Endodermal cell (in vitro differentiated cells): ENCODE measurements at regions not wholly inside any gene's neighbourhood (a gene's known extent, or its start where the extent isn't known, plus 50 kb on each side); places are given as distances from the start of the nearest gene placed in this dataset.
A peak's percentile ranks its signal among the peaks of the same experiment; 100 is the strongest.

Source experiments
- DNase-seq: peaks from one replicate; pipeline ENCODE4 v3.0.0-alpha.2; 2017
- H3K27ac ChIP-seq: 2 replicates; pipeline ENCODE4 v1.5.1; 2013; ENCODE audit warnings: mild to moderate bottlenecking, low read depth, low read length, moderate library complexity
- H3K27me3 ChIP-seq: 2 replicates; pipeline ENCODE4 v1.6.1; 2013; ENCODE audit warnings: mild to moderate bottlenecking, low read length, moderate library complexity; ENCODE audit not compliant: insufficient read depth, control insufficient read depth, poor library complexity, severe bottlenecking
- H3K36me3 ChIP-seq: 2 replicates; pipeline ENCODE4 v1.7.0; 2013; ENCODE audit warnings: mild to moderate bottlenecking, low read length, moderate library complexity; ENCODE audit not compliant: control insufficient read depth, insufficient read depth
- H3K4me1 ChIP-seq: one replicate; pipeline ENCODE4 v1.7.0; 2013; ENCODE audit warnings: low read length; ENCODE audit not compliant: control insufficient read depth, insufficient read depth
- H3K4me3 ChIP-seq: 2 replicates; pipeline ENCODE4 v1.5.1; 2013; ENCODE audit warnings: mild to moderate bottlenecking, low read length, moderate library complexity
- H3K9ac ChIP-seq: 2 replicates; pipeline ENCODE4 v1.6.1; 2013; ENCODE audit warnings: mild to moderate bottlenecking, low read length, moderate library complexity; ENCODE audit not compliant: poor library complexity, severe bottlenecking; ENCODE audit errors: extremely low read depth
- H3K9me3 ChIP-seq: 2 replicates; pipeline ENCODE4 v1.6.1; 2013; ENCODE audit warnings: mild to moderate bottlenecking, low read length, moderate library complexity; ENCODE audit not compliant: control insufficient read depth
- H3K27ac Mint-ChIP-seq: 2 replicates; pipeline ENCODE4 v1.8.0; 2020; ENCODE audit warnings: mixed read lengths
- H3K27me3 Mint-ChIP-seq: 2 replicates; pipeline ENCODE4 v1.8.0; 2021; ENCODE audit warnings: mild to moderate bottlenecking, mixed read lengths; ENCODE audit not compliant: insufficient read depth
- H3K36me3 Mint-ChIP-seq: 2 replicates; pipeline ENCODE4 v1.8.0; 2020; ENCODE audit warnings: low read depth, mixed read lengths
- H3K4me1 Mint-ChIP-seq: 2 replicates; pipeline ENCODE4 v1.8.0; 2020; ENCODE audit warnings: mixed read lengths
- H3K4me3 Mint-ChIP-seq: 2 replicates; pipeline ENCODE4 v1.8.0; 2020; ENCODE audit warnings: mild to moderate bottlenecking, moderate library complexity, mixed read lengths
- H3K9me3 Mint-ChIP-seq: 2 replicates; pipeline ENCODE4 v1.8.0; 2020; ENCODE audit warnings: mild to moderate bottlenecking, mixed read lengths
- WGBS, 2 experiments: methylation state at CpG; one replicate each; pipeline versions ENCODE4 v1.1.5 to v1.1.7; 2013; ENCODE audit warnings: missing lambda C conversion rate in 2 of 2, mixed read lengths in 1 of 2; ENCODE audit not compliant: insufficient coverage in 1 of 2, insufficient read length in 1 of 2; 5-methylcytosine and 5-hydroxymethylcytosine counted together
- TF ChIP-seq, protein P1 (sequence below): fragments of 200-600 bp; sonication (generic); conservative IDR thresholded peaks from 2 replicates; pipeline ENCODE4 v1.5.0; 2021; ENCODE audit warnings: antibody characterized with exemption, mild to moderate bottlenecking

GRCh38 chr2:64828261-64828660, 160.9 kb upstream of the SLC1A4 start:
- Mint-ChIP-seq H3K27ac (no peak overlapping the region), H3K9me3 (no peaks in the 10 kb centered on the region), H3K4me1 (peaks cover 6% of the 10 kb centered on the region), H3K27me3 (no peaks in the 10 kb centered on the region), H3K36me3 (no peaks in the 10 kb centered on the region), H3K4me3 (no peak overlapping the region)
- H3K9ac ChIP-seq, result no peak overlapping the region
- no peak for DNase-seq
- H3K4me1 ChIP-seq, result no peaks in the 10 kb centered on the region
- no peaks in the 10 kb centered on the region for H3K36me3 ChIP-seq
- no peaks in the 10 kb centered on the region for H3K27me3 ChIP-seq
- TF ChIP-seq, protein P1, sequence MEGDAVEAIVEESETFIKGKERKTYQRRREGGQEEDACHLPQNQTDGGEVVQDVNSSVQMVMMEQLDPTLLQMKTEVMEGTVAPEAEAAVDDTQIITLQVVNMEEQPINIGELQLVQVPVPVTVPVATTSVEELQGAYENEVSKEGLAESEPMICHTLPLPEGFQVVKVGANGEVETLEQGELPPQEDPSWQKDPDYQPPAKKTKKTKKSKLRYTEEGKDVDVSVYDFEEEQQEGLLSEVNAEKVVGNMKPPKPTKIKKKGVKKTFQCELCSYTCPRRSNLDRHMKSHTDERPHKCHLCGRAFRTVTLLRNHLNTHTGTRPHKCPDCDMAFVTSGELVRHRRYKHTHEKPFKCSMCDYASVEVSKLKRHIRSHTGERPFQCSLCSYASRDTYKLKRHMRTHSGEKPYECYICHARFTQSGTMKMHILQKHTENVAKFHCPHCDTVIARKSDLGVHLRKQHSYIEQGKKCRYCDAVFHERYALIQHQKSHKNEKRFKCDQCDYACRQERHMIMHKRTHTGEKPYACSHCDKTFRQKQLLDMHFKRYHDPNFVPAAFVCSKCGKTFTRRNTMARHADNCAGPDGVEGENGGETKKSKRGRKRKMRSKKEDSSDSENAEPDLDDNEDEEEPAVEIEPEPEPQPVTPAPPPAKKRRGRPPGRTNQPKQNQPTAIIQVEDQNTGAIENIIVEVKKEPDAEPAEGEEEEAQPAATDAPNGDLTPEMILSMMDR, result no peak
- no peak overlapping the region for H3K4me3 ChIP-seq
- WGBS, 2 experiments, result 86 to 92% methylated on average over 1 of the region's 1 CpG
- no peaks in the 10 kb centered on the region for H3K9me3 ChIP-seq
- no peak overlapping the region for H3K27ac ChIP-seq

GRCh38 chr2:64829525-64829924, 159.7 kb upstream of the SLC1A4 start:
- Histone ChIP-seq H3K9ac (no peak overlapping the region), H3K27me3 (no peaks in the 10 kb centered on the region), H3K36me3 (no peaks in the 10 kb centered on the region), H3K27ac (no peak overlapping the region), H3K9me3 (no peaks in the 10 kb centered on the region), H3K4me1 (no peaks in the 10 kb centered on the region), H3K4me3 (no peak overlapping the region)
- TF ChIP-seq, protein P1, result no peak
- Mint-ChIP-seq H3K4me1 (peaks cover 9% of the 10 kb centered on the region), H3K27ac (no peak overlapping the region), H3K27me3 (no peaks in the 10 kb centered on the region), H3K4me3 (no peak overlapping the region), H3K36me3 (no peaks in the 10 kb centered on the region), H3K9me3 (no peaks in the 10 kb centered on the region)
- DNase-seq, result no peak
- WGBS, 2 experiments, result 95 to 97% methylated on average over 5 to 6 of the region's 6 CpGs

DNA sequence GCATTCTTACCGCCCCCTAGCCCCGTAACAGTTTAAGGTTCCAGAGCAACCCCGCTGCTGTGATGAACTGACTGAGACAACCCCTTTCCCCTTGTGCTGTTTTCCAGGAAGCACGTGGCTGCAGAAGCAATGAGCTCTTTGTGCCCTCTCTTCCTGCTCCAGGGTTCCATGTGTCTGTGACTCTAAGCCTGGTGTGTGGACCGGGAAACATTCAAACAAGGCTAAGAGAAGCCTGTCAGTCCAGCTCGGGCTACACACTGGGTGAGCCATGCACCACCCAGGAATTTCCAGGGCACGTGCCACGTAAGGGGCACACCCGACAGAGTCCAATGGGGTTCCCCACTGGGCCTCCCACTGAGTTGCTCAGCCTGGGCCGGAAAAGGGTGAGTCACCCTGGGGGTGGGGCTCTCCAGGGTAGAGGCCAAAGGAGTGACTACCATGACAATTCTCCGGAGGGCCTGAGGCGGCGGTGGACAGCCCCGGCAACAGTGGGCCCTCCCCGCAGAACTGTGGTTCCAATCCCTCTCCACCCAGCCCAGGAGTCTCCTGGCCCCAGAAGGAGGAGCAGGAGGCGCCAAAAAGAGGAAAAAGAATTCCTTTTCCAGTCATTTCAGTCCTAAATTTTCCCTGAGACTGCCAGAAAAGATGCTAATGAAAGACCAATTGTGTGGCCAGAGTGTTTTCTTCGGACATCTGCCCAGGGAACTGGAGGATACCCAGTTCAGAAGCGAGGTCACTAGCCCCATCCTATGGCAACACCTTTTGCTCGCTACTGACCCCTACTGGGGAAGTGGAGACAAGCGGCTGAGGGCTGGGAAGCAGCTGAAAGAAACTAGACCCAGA, 157.8 kb upstream of the SLC1A4 start:
- H3K27ac Mint-ChIP-seq, result no peak overlapping the region
- TF ChIP-seq, protein P1, result peak; percentile 97
- no peaks in the 10 kb centered on the region for H3K36me3 Mint-ChIP-seq
- H3K4me3 Mint-ChIP-seq, result no peak overlapping the region
- H3K9ac ChIP-seq, result no peak overlapping the region
- peak; percentile 94 for DNase-seq
- H3K27ac ChIP-seq, result no peak overlapping the region
- no peaks in the 10 kb centered on the region for H3K9me3 Mint-ChIP-seq
- peaks cover 20% of the 10 kb centered on the region for H3K4me1 Mint-ChIP-seq
- H3K4me3 ChIP-seq, result no peak overlapping the region
- H3K27me3 Mint-ChIP-seq, result no peaks in the 10 kb centered on the region
- H3K27me3 ChIP-seq, result no peaks in the 10 kb centered on the region
- H3K9me3 ChIP-seq, result no peaks in the 10 kb centered on the region
- WGBS, 2 experiments, result 71 to 88% methylated on average over 13 to 20 of the region's 20 CpGs
- H3K36me3 ChIP-seq, result no peaks in the 10 kb centered on the region
- H3K4me1 ChIP-seq, result no peaks in the 10 kb centered on the region
